GM13977 (cell line): ENCODE measurements at regions not wholly inside any gene's neighbourhood (a gene's known extent, or its start where the extent isn't known, plus 50 kb on each side); places are given as distances from the start of the nearest gene placed in this dataset.
A peak's percentile ranks its signal among the peaks of the same experiment; 100 is the strongest.

ENCODE experiments used
- DNase-seq: peaks from one replicate; pipeline ENCODE4 v3.0.0; 2012; ENCODE audit warnings: low spot score
- in situ Hi-C: fragments of 300-500 bp; cut with MboI; formaldehyde crosslinking; loops from one replicate; pipeline ENCODE4 v1.12.0; 2022; ENCODE audit warnings: low sequenced_read_pairs, low pct_unique_long_range_greater_than_20kb, mixed read lengths, inconsistent platforms; ENCODE audit not compliant: unreplicated experiment
- TF ChIP-seq, protein P1 (sequence below): IDR thresholded peaks from 2 replicates; pipeline ENCODE4 v1.5.1; 2012; ENCODE audit warnings: mild to moderate bottlenecking, control low read depth; ENCODE audit not compliant: insufficient read depth; ENCODE audit errors: extremely low read depth, missing control alignments

DNA sequence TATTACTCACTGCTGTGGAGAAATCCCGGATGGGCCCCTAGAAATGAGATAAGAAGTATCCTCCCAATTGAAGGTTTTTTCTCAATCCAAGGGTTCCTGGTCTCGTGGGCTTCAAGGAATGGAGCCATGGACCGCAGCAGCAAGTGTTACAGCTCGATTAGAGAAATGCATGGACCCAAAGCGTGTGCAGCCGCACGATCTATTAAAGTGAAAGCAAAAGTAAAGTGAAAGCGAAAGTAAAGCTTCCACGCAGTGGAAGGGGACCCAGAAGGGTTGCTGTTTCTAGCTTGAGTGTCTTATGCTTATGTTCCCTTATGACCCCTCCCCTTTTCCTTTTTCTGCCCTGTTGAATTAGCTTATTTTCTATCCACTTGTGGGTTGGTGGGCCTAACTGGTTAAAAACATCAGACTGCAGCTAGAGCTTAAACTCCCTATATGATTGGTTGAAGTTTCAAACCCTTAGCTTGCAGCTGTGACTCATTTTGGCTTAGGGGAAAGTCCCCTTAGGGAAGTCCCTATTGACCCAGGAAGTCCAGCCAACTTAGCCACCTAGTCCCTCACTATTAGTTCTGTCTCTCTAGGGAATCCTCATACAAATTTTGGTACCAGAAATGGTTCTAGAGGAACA, 1111.8 kb downstream of the TAF11L14 start:
- peak; percentile 51 for DNase-seq
- TF ChIP-seq, protein P1, sequence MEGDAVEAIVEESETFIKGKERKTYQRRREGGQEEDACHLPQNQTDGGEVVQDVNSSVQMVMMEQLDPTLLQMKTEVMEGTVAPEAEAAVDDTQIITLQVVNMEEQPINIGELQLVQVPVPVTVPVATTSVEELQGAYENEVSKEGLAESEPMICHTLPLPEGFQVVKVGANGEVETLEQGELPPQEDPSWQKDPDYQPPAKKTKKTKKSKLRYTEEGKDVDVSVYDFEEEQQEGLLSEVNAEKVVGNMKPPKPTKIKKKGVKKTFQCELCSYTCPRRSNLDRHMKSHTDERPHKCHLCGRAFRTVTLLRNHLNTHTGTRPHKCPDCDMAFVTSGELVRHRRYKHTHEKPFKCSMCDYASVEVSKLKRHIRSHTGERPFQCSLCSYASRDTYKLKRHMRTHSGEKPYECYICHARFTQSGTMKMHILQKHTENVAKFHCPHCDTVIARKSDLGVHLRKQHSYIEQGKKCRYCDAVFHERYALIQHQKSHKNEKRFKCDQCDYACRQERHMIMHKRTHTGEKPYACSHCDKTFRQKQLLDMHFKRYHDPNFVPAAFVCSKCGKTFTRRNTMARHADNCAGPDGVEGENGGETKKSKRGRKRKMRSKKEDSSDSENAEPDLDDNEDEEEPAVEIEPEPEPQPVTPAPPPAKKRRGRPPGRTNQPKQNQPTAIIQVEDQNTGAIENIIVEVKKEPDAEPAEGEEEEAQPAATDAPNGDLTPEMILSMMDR = no peak
- in situ Hi-C loops = no loop called here

DNA sequence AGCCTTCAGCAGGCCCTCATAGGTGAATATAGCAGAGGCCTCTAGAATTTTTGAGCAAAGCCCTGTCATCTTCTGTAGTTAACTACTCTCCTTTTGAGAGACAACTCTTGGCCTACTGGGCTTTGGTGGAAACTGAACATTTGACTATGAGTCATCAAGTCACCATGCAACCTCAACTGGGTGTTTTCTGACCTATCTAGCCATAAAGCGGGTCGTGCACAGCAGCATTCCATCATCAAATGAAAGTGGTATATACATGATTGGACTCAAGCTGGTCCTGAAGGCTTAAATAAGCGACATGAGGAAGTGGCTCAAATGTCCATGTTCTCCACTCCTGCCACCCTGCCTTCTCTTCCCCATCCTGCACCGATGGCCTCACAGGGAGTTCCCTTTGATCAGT, 1115.5 kb downstream of the TAF11L14 start:
- in situ Hi-C loops = no loop called here
- no peak for DNase-seq
- TF ChIP-seq, protein P1 = no peak

DNA sequence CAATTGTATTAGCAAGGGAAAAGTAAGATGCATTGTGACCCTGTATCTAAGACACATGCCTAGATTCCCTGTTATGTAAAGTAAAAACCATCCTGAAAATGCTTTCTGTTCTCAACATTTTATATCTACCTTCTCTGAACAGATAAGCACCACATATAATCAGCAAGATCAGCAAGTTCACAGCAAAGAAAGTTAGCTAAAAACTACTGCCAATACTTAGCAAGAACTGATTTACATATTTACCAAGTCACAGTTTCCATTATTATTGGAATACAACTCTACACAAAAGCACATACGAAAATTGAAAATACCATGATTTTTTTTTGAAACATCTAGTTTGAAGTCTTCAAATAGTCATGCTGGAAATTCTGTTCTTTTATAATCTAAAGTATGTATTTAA, 1118.1 kb downstream of the TAF11L14 start:
- in situ Hi-C loops = no loop called here
- TF ChIP-seq, protein P1 = no peak
- no peak for DNase-seq

DNA sequence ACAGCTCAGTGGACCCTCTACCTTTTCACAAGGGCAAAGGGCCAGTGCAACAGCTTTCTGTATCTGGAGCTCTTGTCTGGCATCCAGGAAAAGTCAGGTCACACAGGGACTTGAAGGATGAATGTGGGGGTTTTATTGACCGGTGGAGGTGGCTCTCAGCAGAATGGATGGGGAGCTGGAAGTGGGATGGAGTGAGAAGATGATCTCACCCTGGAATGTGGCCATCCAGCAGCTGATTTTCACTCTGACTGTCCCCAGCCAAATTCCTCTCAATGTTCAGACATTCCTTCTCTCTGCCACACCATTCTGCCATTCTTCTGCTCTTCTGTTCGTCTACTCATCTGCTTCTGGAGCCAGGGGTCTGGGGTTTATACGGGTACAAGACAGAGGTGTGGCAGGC, 1119.9 kb downstream of the TAF11L14 start:
- DNase-seq = no peak
- TF ChIP-seq, protein P1 = no peak
- in situ Hi-C loops = no loop called here

DNA sequence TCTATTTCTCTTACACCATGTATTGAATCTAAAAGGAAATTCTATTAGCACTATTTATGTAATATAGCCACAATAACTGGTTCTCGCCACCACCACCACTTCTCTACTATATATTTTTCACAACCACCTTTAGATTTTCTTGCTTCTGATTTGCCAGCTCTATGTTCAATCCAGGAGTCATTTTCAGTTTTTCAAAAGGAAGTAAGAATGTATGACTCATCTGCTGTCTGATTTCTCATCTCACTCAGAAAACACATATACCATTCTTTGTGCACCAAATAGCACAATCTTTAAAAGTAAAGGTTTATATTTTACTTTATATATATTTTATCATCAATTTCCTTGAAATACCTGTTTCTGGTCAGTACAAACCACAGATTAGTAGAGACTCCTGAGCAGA, 1127.5 kb downstream of the TAF11L14 start:
- TF ChIP-seq, protein P1 = no peak
- in situ Hi-C loops = no loop called here
- no peak for DNase-seq

DNA sequence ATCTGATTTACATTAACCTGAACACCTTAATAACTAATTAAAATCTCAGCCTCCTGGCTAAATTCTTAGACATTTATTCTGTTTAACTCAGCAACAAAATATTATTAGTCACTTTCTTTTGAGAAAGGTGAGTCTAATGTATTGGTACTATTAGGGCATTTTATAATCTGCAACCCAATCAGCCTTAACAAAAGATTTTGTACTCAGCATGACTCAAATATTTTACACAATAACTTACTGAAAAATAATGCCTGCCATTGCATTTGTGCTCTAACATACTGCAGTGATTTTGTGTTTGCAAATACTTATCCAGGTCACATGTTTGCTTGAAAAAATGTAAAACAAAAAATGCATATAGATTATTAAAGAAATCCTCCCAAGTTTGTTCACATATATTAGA, 1129.9 kb downstream of the TAF11L14 start:
- TF ChIP-seq, protein P1 = no peak
- in situ Hi-C loops = no loop called here
- DNase-seq = no peak
